CD4-positive, alpha-beta T cell treated with Interleukin-4 for 4 hours (primary cell): ENCODE measurements at regions not wholly inside any gene's neighbourhood (a gene's known extent, or its start where the extent isn't known, plus 50 kb on each side); places are given as distances from the start of the nearest gene placed in this dataset.

Experiments
- DNase-seq: peaks from one replicate; pipeline ENCODE4 v3.0.0-alpha.2; 2020

- no peak for DNase-seq
Observed at GRCh38 chr16:6988846-6989245, 343.8 kb upstream of the RBFOX1 start.

DNA sequence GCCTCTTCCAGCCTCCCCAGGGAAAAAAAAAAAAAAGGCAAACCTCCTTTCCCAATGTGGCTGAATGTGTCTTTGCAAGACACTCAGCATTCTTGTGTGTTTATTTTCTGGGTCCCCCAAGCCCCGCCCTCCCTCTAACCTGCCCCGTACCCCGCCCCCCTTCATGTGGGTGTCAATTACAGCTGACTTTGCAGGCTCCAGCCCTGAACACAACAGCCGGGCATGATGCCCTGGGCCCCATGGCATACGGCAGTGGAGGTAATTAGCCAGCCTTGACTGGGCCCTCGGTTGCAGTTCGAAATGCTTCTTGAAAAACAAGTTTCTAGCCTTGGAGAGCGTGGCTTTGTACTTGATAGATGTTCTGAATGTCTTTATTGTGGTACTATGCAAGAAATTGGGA lies 354.7 kb upstream of the RBFOX1 start:
- no peak for DNase-seq

DNA sequence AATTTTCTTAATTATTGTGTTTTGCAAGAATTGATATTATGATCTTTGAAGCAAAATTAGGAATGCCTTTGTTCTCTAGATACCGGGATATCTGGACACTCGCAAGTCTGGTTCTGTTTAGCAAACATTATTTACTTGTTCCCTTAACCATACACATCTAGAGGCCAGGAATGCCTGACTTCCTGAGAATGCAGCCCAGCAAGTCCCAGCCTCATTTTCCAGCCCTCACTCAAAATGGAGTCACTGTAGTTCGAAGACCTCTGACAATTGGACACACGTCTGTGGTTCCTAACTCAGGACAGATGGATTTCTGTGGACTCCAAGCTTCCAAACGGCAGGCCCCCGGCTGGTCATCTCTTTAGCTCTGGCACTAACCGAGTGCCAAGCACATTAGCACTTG lies 355.4 kb upstream of the RBFOX1 start:
- DNase-seq, result no peak

DNA sequence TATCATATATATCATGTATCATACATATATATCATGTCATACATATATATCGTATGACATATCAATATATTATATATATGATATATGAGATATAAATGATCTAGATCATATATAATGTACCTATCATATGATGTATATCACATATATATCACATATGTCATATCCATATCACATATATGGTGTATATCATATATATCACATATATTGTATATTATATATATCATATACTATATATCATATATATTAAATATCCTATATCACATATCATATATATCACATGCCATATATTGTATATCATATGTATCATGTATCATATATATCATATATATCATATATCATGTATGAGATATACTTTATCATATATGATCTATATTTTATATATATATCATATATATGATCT lies 355.9 kb upstream of the RBFOX1 start:
- no peak for DNase-seq

DNA sequence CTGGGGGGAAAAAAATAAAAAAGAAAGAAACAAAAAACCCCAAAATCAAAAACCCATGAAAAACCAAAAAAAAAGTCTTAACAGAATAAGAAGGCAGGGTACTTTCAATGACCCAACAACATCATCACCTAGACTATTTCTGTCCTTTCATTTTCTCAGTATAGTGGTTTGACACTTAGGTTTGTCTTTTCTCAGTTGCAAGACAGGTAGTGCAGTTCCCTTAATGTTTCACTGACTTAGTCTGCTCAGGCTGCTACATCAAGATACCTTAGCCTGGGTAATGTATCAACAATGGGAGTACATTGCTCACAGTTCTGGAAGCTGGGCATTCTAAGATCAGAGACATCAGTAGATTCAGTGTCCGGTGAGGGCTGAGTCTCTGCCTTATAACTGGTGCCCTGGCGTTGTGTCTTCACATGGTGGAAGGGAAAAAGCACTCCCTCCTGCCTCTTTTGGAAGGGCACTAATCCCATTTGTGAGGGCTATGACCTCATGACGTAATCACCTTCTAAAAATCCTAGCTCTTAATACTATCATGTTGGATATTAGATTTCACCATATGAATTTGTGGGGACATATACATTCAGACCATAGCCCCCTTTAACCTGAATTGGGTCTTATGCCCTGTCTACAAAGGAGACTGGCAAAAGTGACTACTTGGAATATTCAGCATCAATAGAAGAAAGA lies 362.3 kb upstream of the RBFOX1 start:
- DNase-seq, result no peak

DNA sequence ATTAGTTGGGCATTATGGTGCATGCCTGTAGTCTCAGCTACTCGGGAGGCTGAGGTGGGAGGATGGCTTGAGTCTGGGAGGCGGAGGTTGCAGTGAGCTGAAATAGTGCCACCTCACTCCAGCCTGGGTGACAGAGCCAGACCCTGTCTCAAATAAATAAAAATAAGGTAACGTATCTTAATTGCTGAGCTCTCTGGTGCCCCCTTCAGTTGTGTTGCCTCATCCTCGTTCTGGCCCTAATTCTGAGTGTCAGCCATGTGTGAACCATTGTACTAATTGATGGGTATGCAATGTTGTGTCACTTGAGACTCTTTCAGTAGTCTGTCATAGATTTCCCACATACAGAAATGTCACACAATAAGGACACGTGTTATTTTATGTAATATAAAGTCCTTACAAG lies 363.1 kb upstream of the RBFOX1 start:
- DNase-seq, result no peak

DNA sequence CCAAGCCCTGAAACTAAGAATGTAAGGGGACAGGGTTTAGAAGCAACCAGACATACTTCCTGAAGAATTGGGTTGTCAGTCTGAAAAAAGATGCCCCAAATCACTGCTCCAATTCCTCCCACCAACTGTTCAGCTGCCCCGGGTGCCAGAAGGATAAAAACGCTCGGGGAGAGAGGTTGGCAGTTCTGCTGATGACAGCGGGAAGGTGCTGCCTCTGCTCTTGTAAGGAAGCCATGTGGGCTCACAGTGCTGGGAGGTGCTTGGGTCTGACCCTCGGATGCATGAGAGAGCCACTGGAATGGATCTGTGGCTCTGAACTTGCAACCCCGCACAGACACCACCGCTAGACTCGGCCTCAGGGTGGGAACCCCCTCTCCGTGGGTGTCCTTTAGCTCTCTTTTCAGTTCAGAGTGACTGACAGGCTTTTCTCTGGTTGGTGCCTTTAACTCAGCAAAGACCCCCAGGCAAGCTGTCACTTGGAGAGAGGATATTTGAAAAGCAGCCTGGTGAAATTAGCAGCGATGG lies 364.8 kb upstream of the RBFOX1 start:
- no peak for DNase-seq

- DNase-seq, result no peak
Observed at GRCh38 chr16:6966925-6967324, 365.7 kb upstream of the RBFOX1 start.

- DNase-seq, result no peak
Observed at GRCh38 chr16:6964679-6965078, 368.0 kb upstream of the RBFOX1 start.

DNA sequence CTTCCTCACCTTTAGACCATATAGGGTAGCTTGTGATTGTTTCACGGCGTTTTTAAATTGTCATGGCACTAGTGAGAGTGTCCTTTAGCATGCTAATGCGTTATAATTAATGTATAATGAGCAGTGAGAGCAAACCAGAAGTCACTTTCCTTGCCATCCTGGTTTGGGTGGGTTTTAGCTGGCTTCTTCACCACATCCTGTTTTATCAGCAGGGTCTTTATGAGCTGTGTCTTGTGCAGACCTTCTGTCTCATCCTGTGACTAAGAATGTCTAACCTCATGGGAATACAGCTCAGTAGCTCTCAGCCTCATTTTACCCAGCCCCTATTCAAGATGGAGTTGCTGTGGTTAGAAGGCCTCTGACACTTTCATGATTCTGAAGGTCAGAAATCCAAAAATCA lies 370.9 kb upstream of the RBFOX1 start:
- DNase-seq, result no peak

GRCh38 chr16:6958184-6958583 lies 374.5 kb upstream of the RBFOX1 start:
- no peak for DNase-seq

DNA sequence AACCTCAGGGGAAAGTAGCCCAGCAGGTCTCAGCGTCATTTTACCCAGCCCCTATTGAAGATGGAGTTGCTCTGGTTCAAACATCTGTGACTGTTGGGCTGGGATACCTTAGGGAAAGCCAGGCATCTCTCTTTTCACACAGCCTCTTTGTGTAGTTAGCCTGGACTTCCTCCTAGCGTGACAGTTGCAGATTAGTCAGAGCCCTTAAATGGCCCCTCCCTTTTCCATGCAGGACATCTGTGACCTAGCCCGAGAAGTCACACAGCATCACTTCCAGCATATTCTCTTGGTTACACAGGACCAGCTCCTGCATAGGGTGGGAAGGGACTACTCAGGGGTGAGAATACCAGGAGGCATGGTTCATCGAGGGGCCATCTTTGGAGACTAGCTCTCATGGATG lies 375.0 kb upstream of the RBFOX1 start:
- DNase-seq, result no peak

- DNase-seq, result no peak
Observed at GRCh38 chr16:6956511-6956910, 376.1 kb upstream of the RBFOX1 start.

- no peak for DNase-seq
Observed at GRCh38 chr16:6955303-6955702, 377.3 kb upstream of the RBFOX1 start.

DNA sequence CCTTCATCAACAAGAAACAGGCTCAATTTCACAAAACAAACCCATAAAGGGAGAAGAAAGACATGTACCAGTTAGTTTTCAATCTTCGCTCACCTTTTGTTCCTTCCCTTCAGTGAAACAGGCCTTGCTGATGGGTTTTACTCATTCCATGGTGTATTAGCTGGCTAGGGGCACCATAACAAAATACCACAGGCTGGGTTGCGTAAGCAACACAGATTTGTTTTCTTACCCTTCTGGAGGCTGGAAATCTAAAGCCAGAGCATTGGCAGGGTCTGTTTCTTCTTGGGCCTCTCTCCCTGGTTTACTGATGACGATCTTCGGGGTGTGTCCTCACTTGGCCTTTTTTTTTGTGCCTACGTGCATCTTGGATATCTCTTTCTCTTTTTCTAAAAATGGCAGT lies 383.4 kb upstream of the RBFOX1 start:
- DNase-seq, result no peak

GRCh38 chr16:6947291-6947690 lies 385.4 kb upstream of the RBFOX1 start:
- DNase-seq, result no peak

DNA sequence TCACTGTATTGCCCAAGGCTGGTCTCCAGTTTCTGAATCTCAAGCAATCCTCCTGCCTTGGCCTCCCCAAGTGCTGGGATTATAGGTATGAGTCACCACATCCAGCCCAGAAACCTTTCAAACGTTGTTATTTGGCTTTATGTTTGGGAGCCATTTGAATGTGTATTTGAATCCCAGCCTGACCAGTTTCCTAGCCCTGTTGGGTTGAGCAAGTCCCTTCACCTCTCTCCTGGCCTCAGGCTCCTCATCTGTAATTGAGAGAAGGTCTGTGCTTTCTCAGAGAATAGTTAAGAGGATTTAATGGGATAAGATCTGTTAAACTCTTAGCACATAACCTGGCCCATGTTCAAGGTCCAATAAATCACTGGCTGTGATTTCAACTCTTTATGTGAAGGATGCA lies 385.8 kb upstream of the RBFOX1 start:
- DNase-seq, result no peak

- no peak for DNase-seq
Observed at GRCh38 chr16:6946106-6946505, 386.5 kb upstream of the RBFOX1 start.

GRCh38 chr16:6940968-6941367 lies 391.7 kb upstream of the RBFOX1 start:
- no peak for DNase-seq

GRCh38 chr16:6937641-6938040 lies 395.0 kb upstream of the RBFOX1 start:
- no peak for DNase-seq

DNA sequence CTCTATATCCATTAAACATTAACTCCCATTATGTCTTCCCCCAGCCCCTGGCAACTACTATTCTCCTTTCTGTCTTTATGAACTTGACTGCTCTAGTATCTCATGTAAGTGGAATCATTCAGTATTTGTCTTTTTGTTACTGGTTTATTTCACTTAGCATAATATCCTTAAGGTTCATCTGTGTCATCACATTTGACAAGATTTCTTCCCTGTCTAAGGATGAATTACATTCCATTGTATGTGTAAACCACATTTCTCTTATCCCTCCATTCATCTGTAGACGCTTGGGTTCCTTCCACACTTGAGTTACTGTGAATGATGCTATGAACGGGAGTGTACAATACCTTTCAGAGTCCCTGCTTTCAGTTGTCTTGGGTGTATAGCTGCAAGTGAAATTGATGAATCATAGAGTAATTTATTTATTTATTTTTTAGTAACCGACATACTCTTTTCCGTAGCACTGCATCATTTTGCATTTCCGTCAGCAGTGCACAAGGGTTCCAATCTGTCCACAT lies 399.7 kb upstream of the RBFOX1 start:
- no peak for DNase-seq

GRCh38 chr16:6929868-6930267 lies 402.8 kb upstream of the RBFOX1 start:
- DNase-seq, result no peak

GRCh38 chr16:6926762-6927161 lies 405.9 kb upstream of the RBFOX1 start:
- DNase-seq, result no peak

DNA sequence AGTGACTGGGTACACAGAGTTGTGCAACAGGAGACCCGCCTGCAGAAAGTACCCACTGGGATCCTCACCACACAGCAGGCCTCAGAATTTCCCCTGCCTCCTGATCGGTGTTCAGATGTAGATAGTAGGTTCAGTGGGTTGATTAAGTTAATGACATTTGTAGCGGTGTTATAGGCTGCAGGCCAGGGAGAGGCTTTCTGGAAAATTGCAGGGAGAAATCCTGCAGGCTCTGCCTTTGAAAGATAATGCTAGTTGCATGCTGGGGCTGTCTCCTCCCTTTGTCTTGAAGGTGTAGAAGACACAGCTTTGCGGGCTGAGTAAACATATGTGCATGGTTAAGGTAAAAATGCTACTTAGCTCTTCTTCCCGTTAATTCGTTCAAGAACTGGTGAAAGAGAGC lies 406.3 kb upstream of the RBFOX1 start:
- no peak for DNase-seq

DNA sequence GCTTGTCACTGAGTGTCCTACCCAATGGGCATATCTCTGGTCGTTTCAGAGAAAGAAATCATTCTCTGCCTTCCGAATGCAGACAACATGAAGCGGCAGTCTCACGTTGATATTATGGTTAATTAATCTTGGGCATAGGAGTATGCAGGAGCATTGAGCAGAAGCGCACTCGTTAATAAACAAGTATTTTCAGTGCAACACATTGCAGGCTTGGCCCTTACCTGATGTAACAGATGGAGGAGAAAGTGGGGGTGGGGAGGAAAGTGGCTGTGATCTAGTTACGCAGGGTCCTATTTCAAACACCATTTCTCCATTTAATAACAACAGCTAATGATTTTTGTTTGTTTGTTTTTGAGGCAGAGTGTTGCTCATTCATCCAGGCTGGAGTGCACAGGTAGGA lies 414.0 kb upstream of the RBFOX1 start:
- DNase-seq, result no peak
